Activated CD8-positive, alpha-beta memory T cell treated with anti-CD3 and anti-CD28 coated beads for 36 hours (primary cell): ENCODE measurements at regions not wholly inside any gene's neighbourhood (a gene's known extent, or its start where the extent isn't known, plus 50 kb on each side); places are given as distances from the start of the nearest gene placed in this dataset.
"Not testable (repeated sequence)": the region's sequence is repeated elsewhere in the genome, so short reads cannot be mapped to it uniquely, and the experiment has no call there.

ENCODE experiments used
- CTCF ChIA-PET: fragments of 350-600 bp; sonication (Branson Sonifier 250); formaldehyde crosslinking; loops from one replicate; lab custom pipeline; 2021; ENCODE audit warnings: antibody characterized with exemption; lab: Charles Lee
- POLR2A ChIA-PET: fragments of 350-600 bp; sonication (Branson Sonifier 250); formaldehyde crosslinking; loops from one replicate; lab custom pipeline; 2021; ENCODE audit warnings: antibody characterized with exemption; lab: Charles Lee

DNA sequence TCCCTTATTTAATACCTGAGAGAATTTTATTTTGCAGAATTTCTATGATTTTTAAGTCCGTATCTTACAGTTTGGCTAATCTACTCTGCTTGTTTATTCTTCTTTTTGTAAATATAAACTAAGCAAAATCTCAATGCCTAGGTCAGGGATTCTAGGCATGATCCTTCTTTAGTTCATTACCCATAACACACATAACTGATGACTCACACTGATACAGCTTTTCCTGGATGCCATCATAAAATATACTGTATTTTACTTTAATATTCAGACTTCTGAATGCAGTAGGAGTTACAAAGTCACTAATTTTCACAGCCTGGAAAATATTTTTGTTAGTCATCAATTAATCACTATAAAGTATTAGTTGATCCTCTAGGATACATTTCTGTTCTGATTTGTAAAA lies 898.2 kb upstream of the RAG2 start:
- ChIA-PET POLR2A (no interaction called here), CTCF (no interaction called here)

DNA sequence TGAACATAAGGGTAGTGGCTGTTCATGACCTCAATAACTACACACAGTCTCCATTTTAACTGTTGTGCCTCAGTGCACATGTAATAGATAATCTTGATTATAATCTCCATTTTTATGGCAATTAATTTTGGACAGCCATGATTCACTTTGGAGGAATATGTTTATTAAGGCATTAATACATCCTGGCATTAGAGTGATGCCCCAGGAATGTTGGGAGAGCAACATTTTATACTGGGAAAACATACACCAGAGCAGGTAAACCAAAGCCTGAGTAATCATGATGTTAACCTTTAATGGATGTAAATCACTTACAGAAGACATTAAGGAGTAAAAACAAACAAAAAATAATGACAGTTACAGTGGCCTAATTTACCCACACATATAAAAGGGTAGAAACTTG lies 886.3 kb upstream of the RAG2 start:
- POLR2A ChIA-PET = no interaction called here
- CTCF ChIA-PET = no interaction called here

- CTCF ChIA-PET = no interaction called here
- POLR2A ChIA-PET = no interaction called here
These were observed 885.7 kb upstream of the RAG2 start for GRCh38 chr11:37483761-37484160.

DNA sequence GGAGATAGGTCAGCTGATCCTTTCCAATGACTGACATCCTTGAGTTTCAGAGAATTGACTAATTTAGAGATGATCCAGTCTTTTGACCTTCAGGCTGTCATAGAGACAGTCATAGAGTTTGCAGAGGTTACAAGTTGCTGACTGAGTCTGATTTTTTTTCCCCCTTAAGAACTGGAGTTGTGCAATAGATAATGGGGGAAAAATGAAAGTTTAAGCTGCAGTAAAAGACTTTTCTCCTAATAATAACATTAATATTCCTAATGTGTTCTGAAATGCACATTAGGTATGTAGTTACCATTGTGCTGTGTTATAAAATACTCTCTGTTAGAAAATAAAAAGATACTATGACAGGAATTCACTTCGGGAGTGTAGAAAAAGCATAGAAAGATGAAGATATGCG lies 876.9 kb upstream of the RAG2 start:
- ChIA-PET CTCF (no interaction called here), POLR2A (no interaction called here)

- ChIA-PET CTCF (no interaction called here), POLR2A (no interaction called here)
These were observed 870.3 kb upstream of the RAG2 start for GRCh38 chr11:37468344-37468743.

- POLR2A ChIA-PET = no interaction called here
- CTCF ChIA-PET = no interaction called here
These were observed 867.2 kb upstream of the RAG2 start for GRCh38 chr11:37465221-37465620.

GRCh38 chr11:37459456-37459855 lies 861.4 kb upstream of the RAG2 start:
- POLR2A ChIA-PET = no interaction called here
- CTCF ChIA-PET = no interaction called here

DNA sequence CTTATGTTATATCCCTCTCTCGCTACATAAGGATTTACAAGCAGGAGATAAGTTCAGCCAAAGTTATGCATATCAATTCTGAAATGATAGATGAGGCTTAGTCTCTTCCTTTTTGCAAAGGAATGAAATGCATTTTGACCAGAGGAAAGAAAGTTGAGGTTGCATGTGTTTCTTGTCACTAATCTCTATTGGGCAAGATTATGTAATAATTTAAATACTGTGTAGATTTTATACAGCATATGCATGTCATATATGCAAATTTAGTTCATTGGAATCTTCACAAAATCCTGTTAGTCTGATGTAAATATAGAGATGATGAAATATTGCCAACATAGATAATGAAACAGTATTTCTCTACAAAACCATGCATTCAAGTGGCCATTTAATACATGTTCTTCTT lies 858.7 kb upstream of the RAG2 start:
- ChIA-PET POLR2A (no interaction called here), CTCF (no interaction called here)

- ChIA-PET CTCF (interaction anchor here (0.5 kb wide), 1 partner anchor 143 kb away, joined by 3 read pairs; no protein-coding TSS in a partner anchor), POLR2A (no interaction called here)
These were observed 853.9 kb upstream of the RAG2 start for GRCh38 chr11:37451903-37452302.

DNA sequence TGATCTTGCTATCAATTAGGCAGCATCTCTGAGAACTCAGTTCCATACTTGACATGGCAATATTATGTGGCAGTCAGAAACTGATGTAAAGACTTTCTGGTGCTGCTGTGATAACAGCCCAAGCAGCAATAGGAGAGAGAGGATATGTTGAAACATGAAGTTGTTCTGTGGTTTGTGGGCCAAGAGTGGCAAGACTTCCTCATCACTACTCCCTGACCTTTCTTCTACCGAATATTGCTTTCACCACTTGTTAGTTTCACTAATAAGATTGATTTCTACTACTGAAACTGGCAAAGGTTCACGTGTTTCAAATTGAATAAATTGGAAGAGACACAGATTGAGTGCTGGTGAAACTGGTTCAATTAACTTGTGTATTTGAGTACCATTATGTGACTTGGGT lies 852.6 kb upstream of the RAG2 start:
- CTCF ChIA-PET = no interaction called here
- POLR2A ChIA-PET = no interaction called here

GRCh38 chr11:37449146-37449545 lies 851.1 kb upstream of the RAG2 start:
- ChIA-PET POLR2A (no interaction called here), CTCF (no interaction called here)

DNA sequence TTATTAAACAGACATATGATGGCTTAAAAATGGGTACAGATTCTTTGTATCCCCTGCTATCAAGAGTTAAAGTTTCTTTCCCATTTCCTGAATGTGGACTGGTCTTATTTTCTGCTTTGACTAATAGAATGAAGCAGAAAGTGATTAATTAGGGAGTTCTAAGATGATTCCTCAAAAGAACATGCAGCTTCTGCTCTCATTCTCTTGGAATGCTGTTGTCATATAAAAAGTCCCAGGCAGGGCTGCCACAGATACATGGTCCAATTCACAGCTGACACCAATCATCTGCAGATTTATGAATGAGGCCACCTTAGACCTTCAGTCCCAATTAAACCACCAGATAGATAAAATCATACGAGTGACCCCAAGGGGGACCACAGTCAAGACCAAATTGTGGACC lies 844.5 kb upstream of the RAG2 start:
- CTCF ChIA-PET = no interaction called here

GRCh38 chr11:37431633-37432230 lies 833.7 kb upstream of the RAG2 start:
- CTCF ChIA-PET, POLR2A ChIA-PET: not testable (repeated sequence)

More for the DNA sequence above, 844.5 kb upstream of the RAG2 start:
- POLR2A ChIA-PET = no interaction called here

GRCh38 chr11:37430966-37431632 lies 833.1 kb upstream of the RAG2 start:
- CTCF ChIA-PET, POLR2A ChIA-PET: not testable (repeated sequence)

- POLR2A ChIA-PET = no interaction called here
- CTCF ChIA-PET = no interaction called here
These were observed 824.5 kb upstream of the RAG2 start for GRCh38 chr11:37422511-37422910.

DNA sequence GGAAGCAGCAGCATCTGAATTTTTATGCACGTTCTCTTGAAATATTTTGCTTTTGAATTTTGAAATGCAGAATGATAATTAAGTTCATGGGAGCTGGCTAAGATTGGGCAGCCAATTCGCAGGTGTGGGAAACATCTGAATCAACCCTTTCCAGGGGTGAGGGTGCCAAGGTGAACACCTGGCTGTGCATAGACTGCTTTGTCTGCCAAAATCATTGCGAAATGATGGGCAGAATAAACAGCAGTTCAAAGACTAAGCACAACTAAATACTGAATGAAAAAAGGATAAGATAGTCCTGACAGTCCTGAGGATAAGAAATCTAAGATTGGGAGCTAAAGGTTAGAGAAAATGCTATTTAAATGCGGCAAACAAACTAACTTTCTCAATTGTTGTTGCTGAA lies 813.3 kb upstream of the RAG2 start:
- ChIA-PET POLR2A (no interaction called here), CTCF (no interaction called here)

- ChIA-PET POLR2A (no interaction called here), CTCF (no interaction called here)
These were observed 811.1 kb upstream of the RAG2 start for GRCh38 chr11:37409124-37409523.

DNA sequence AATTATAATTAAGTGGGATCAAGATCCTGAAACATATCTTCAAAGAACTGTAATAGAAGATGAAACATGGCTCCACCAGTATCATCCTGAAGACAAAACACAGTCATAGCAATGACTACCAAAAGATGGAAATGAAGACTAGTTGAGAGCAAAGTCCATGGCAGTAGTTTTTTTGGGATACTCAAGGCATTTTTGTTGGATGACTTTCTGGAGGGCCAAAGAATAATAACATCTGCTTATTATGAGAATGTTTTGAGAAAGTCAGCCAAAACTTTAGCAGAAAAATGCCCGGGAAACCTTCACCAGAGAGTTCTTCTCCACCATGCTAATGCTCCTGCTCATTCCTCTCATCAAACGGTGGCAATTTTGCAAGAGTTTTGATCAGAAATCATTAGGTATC lies 809.4 kb upstream of the RAG2 start:
- POLR2A ChIA-PET = no interaction called here

DNA sequence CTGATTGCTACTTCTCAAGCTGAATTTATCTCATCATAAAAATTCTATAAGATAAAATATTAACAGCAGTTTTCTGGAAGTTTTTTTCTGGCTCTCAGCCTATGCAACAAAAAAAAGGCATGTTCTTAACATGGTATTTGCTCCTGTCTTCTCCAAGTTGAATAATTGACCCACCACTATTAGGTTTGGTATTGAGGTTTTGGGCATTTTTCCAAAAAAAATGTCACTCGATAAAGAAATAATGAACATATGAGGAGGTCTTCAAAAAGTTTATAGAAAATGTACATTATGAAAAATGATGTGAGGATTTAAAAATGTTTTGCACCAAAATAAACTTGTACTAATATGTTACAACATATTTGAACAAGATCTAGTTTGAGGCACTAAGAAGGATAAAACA lies 808.6 kb upstream of the RAG2 start:
- CTCF ChIA-PET = no interaction called here

More for the DNA sequence above, 809.4 kb upstream of the RAG2 start:
- CTCF ChIA-PET = no interaction called here

DNA sequence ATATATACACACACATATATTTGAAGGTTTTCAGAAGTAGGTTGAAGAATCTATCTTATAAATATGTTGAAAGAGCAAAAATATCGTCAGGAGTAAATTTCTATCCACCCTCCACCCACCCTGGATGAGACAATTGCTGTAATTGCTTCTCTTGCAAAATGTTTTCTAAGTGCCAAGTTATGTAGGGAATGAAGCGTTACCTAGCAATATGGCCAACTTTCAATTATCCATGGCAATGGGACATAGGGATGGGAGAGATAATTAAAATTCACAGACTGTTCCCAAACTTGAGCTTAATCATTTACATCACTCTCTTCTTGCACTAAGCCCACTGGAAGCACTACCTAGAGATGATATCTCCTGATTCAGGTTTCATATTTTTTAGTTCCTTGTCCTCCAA lies 806.2 kb upstream of the RAG2 start:
- ChIA-PET CTCF (no interaction called here), POLR2A (no interaction called here)

More for the DNA sequence above, 808.6 kb upstream of the RAG2 start:
- POLR2A ChIA-PET = no interaction called here

DNA sequence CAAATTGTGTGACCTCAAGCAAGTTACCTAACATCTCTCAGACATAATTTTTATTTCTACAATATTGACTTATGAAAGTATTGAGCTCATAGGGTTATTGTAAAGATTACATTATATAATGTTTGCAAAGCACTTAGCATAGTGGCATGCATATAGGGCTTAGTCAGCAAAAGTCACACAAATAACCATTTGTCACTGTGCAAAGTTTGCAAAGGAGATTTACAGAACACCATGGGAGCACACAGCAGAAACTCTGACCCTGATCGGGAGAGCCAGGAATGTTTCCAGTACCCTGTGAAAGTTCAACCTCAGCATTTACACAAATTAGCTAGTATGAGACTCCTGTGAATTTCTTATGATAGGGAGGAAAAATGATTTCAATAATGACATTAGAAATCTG lies 804.6 kb upstream of the RAG2 start:
- CTCF ChIA-PET = no interaction called here
- POLR2A ChIA-PET = no interaction called here
